ENCODE measurements at regions not wholly inside any gene's neighbourhood (a gene's known extent, or its start where the extent isn't known, plus 50 kb on each side); places are given as distances from the start of the nearest gene placed in this dataset.

- DNase-seq (ENCODE audit: low spot score in 2 of 2): no peak
- 80 to 81% methylated on average over 16 of the region's 16 CpGs for WGBS, 2 donors
- H3K4me3 ChIP-seq (ENCODE audit: low read depth, poor library complexity, severe bottlenecking): no peak overlapping the region
- TF ChIP-seq POLR2A (IDR thresholded peaks at IDR 0.05) (no peak), CTCF (IDR thresholded peaks at IDR 0.05) (no peak)
- intact Hi-C loops (cut with DNase I; ENCODE audit: low total_unique reads): no loop called here
Measured at GRCh38 chr6:167485186-167485978, 160.5 kb downstream of the TTLL2 start.

- WGBS, 2 donors: 75 to 79% methylated on average over 18 of the region's 18 CpGs
- no peak for DNase-seq (ENCODE audit: low spot score in 2 of 2)
- TF ChIP-seq POLR2A (IDR thresholded peaks at IDR 0.05) (no peak), CTCF (IDR thresholded peaks at IDR 0.05) (no peak)
- intact Hi-C loops (cut with DNase I; ENCODE audit: low total_unique reads): no loop called here
- no peak overlapping the region for H3K4me3 ChIP-seq (ENCODE audit: low read depth, poor library complexity, severe bottlenecking)
Measured at GRCh38 chr6:167487749-167488664, 163.1 kb downstream of the TTLL2 start.

GRCh38 chr6:167491438-167492099, 166.7 kb downstream of the TTLL2 start:
- H3K4me3 ChIP-seq (ENCODE audit: low read depth, poor library complexity, severe bottlenecking): no peak overlapping the region
- TF ChIP-seq POLR2A (IDR thresholded peaks at IDR 0.05): no peak
- TF ChIP-seq CTCF (IDR thresholded peaks at IDR 0.05): no peak
- no peak for DNase-seq (ENCODE audit: low spot score in 2 of 2)
- 77 to 81% methylated on average over 12 of the region's 12 CpGs for WGBS, 2 donors
- intact Hi-C loops (cut with DNase I; ENCODE audit: low total_unique reads): no loop called here

GRCh38 chr6:167492100-167492449, 167.2 kb downstream of the TTLL2 start:
- H3K4me3 ChIP-seq (ENCODE audit: low read depth, poor library complexity, severe bottlenecking): no peak overlapping the region
- no peak for TF ChIP-seq CTCF (IDR thresholded peaks at IDR 0.05)
- TF ChIP-seq POLR2A (IDR thresholded peaks at IDR 0.05): no peak
- WGBS, 2 donors: 53 to 56% methylated on average over 12 of the region's 12 CpGs
- intact Hi-C loops (cut with DNase I; ENCODE audit: low total_unique reads): no loop called here
- DNase-seq (ENCODE audit: low spot score in 2 of 2): no peak

- no peak for DNase-seq (ENCODE audit: low spot score in 2 of 2)
- intact Hi-C loops (cut with DNase I; ENCODE audit: low total_unique reads): no loop called here
- TF ChIP-seq POLR2A (IDR thresholded peaks at IDR 0.05) (no peak), CTCF (IDR thresholded peaks at IDR 0.05) (no peak)
- no peak overlapping the region for H3K4me3 ChIP-seq (ENCODE audit: low read depth, poor library complexity, severe bottlenecking)
- 90 to 95% methylated on average over 3 of the region's 3 CpGs for WGBS, 2 donors
Measured at GRCh38 chr6:167493310-167493709, 168.4 kb downstream of the TTLL2 start.

All from lower leg skin (tissue), 4 donors.